ENCODE measurements at regions not wholly inside any gene's neighbourhood (a gene's known extent, or its start where the extent isn't known, plus 50 kb on each side); places are given as distances from the start of the nearest gene placed in this dataset.

- no peak for TF ChIP-seq CTCF (IDR thresholded peaks at IDR 0.05)
- no peak for TF ChIP-seq ZFX (IDR thresholded peaks at IDR 0.05; ENCODE audit: borderline replicate concordance)
Observed at GRCh38 chr2:192245329-192245728, 50.6 kb upstream of the TMEFF2 start.

Measured in 22Rv1 (cell line).